Cardiac fibroblast (primary cell): ENCODE measurements at regions not wholly inside any gene's neighbourhood (a gene's known extent, or its start where the extent isn't known, plus 50 kb on each side); places are given as distances from the start of the nearest gene placed in this dataset.

Source experiments
- DNase-seq, 2 donors: peaks; one replicate each; pipeline versions ENCODE4 v3.0.0 to v3.0.0-alpha.2; 2010; ENCODE audit warnings: low read depth in 2 of 2
- H3K4me3 ChIP-seq, 2 donors: replicated peaks in 1 of 2; 1 replicate in 1 of 2; 2 replicates in 1 of 2; pipeline ENCODE4 v1.5.1; 2011; ENCODE audit warnings: low read depth in 2 of 2, low read length in 2 of 2, mild to moderate bottlenecking in 2 of 2, moderate library complexity in 1 of 2
- CTCF ChIP-seq: IDR thresholded peaks from one replicate; pipeline ENCODE4 v1.5.1; 2011; ENCODE audit warnings: low read depth, mild to moderate bottlenecking, low read length, inconsistent platforms

- no peak for TF ChIP-seq CTCF
- DNase-seq, result no peak
- H3K4me3 ChIP-seq, result no peak overlapping the region
These were observed 200.9 kb upstream of the MIR17HG start for GRCh38 chr13:91146601-91147000.

- TF ChIP-seq CTCF, result no peak
- DNase-seq, result no peak
- H3K4me3 ChIP-seq, result no peak overlapping the region
These were observed 199.4 kb upstream of the MIR17HG start for GRCh38 chr13:91148098-91148497.

DNA sequence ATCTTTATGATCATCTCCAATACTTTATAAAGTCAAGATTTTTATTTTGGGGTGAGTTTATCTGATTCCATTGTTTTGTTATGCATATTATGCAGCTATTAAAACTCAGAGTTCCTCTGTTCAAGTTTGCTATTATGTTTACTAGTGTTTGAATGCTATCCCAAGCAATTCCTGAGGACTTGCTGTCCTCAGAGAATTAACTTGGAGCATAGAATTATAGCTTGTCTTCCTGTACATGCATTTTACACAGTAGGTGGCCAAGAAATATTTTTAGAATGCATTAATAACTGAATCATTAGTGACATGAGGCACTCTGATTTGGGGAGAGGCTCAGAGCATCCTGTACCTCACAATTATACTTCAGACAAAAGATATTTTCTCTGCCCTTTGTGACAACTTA lies 195.6 kb upstream of the MIR17HG start:
- H3K4me3 ChIP-seq, result no peak overlapping the region
- TF ChIP-seq CTCF, result no peak
- DNase-seq, result no peak

- no peak overlapping the region for H3K4me3 ChIP-seq
- TF ChIP-seq CTCF, result no peak
- no peak for DNase-seq
These were observed 194.1 kb upstream of the MIR17HG start for GRCh38 chr13:91153372-91153771.

DNA sequence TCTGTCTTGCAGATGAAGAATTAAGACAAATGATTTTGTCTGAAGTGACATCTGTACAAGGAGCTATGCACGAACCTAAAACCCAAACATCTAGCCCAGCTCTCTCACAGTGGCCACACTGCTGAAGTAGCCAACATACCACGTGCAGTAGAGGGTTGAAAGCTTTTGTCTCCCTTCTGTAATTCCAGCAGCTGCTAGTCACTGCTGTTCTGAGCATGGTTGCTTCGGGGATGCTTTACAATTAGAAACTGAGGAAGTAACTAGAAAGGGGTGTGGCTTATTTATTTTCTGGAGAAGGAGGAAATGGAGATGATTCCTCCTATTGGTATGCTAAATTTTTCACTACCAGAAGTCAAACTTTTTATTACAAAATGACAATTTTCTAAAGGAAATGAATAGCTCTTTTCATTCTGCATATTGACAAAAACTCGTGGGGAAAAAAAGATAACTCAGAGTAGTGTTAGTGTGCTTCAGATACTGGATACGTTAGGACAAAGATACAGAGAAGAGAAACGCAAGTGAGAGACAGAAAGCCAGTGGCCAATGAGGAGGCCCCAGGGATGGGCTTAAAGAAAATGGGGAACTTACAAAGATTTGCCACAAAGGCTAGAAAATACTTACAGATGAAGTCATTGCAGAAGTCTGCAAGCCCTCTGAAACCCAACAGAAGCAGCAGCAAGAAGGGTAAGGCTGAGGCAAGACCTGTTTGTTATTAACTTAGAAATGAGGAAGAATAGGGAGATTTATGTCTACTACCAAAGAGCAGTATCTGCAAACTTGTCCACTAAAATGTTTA lies 192.7 kb upstream of the MIR17HG start:
- no peak overlapping the region for H3K4me3 ChIP-seq
- DNase-seq, result no peak
- TF ChIP-seq CTCF, result no peak

GRCh38 chr13:91155512-91156114 lies 191.9 kb upstream of the MIR17HG start:
- no peak overlapping the region for H3K4me3 ChIP-seq
- TF ChIP-seq CTCF, result no peak
- no peak for DNase-seq
